BLaER1 treated with 17β-estradiol and CSF1 and Interleukin-3, amounts not matched to agents 10 nM and 100 nM (cell line): ENCODE measurements at regions not wholly inside any gene's neighbourhood (a gene's known extent, or its start where the extent isn't known, plus 50 kb on each side); places are given as distances from the start of the nearest gene placed in this dataset.

ENCODE experiments used
- H3K27ac ChIP-seq, 11 experiments: shearing (Covaris generic); formaldehyde crosslinking; 2 replicates each; pipeline ENCODE4 v1.8.1; 2022
- H3K27me3 ChIP-seq, 11 experiments: shearing (Covaris generic); formaldehyde crosslinking; 2 replicates each; pipeline ENCODE4 v1.8.1; 2022
- H3K36me3 ChIP-seq, 11 experiments: shearing (Covaris generic); formaldehyde crosslinking; 2 replicates each; pipeline ENCODE4 v1.8.1; 2022
- H3K4me1 ChIP-seq, 10 experiments: shearing (Covaris generic); formaldehyde crosslinking; 2 replicates each; pipeline ENCODE4 v1.8.1; 2022
- H3K4me2 ChIP-seq, 11 experiments: shearing (Covaris generic); formaldehyde crosslinking; 2 replicates each; pipeline ENCODE4 v1.8.1; 2022
- H3K4me3 ChIP-seq, 10 experiments: shearing (Covaris generic); formaldehyde crosslinking; 2 replicates each; pipeline ENCODE4 v1.8.1; 2022
- H3K9ac ChIP-seq, 11 experiments: shearing (Covaris generic); formaldehyde crosslinking; 2 replicates each; pipeline ENCODE4 v1.8.1; 2022
- H3K9me3 ChIP-seq, 11 experiments: shearing (Covaris generic); formaldehyde crosslinking; replicated peaks in 1 of 11; 2 replicates each; pipeline ENCODE4 v1.8.1; 2022
- H4K20me1 ChIP-seq, 11 experiments: shearing (Covaris generic); formaldehyde crosslinking; 2 replicates each; pipeline ENCODE4 v1.8.1; 2022
- Cebpa-rat ChIP-seq, 11 experiments: shearing (Covaris generic); IDR thresholded peaks; 2 replicates each; pipeline ENCODE4 v1.8.1; 2022

- Histone ChIP-seq H3K4me2 (no peak overlapping the region), H4K20me1 (no peaks in the 10 kb centered on the region), H3K9ac (no peak overlapping the region), H3K4me3 (no peak overlapping the region), H3K4me1 (peaks cover 4 to 17% (median 15%) of the 10 kb centered on the region in 10 experiments), H3K27ac (no peak overlapping the region), H3K36me3 (no peaks in the 10 kb centered on the region), H3K27me3 (no peaks in the 10 kb centered on the region), H3K9me3 (no peaks in the 10 kb centered on the region)
- no peak for TF ChIP-seq Cebpa-rat (IDR thresholded peaks at IDR 0.05)
Measured at GRCh38 chr1:29880556-29880955, 644.2 kb downstream of the PTPRU start.

GRCh38 chr1:29879217-29879616 lies 642.9 kb downstream of the PTPRU start:
- Histone ChIP-seq H3K4me3 (no peak overlapping the region), H3K9me3 (no peaks in the 10 kb centered on the region; a peak in 1 of 22 replicates), H3K4me2 (no peak overlapping the region), H3K27ac (no peak overlapping the region), H4K20me1 (no peaks in the 10 kb centered on the region), H3K4me1 (peaks cover 16 to 31% (median 27%) of the 10 kb centered on the region in 10 experiments), H3K36me3 (no peaks in the 10 kb centered on the region), H3K9ac (no peak overlapping the region), H3K27me3 (no peaks in the 10 kb centered on the region)
- no peak for TF ChIP-seq Cebpa-rat (IDR thresholded peaks at IDR 0.05)

DNA sequence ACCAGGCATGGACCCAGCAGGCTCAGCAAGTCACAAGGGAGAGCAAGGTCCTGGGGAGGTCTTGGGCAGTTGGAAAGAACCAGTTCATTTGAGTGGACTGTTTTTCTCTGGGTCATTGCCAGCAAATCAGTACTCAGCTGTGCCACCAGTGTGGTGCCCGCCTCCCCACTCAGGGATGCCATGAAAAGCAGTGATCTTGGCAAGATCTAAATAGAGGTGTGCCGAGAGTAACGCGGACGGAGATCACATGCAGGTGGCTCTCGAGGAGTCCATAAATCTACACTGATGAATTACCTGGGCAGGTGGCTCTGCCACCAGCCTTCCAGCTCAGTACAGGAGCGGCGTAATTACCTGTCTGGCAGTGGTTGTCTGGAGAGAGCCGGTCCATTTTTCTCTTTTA lies 642.2 kb downstream of the PTPRU start:
- Histone ChIP-seq H3K4me2 (no peak overlapping the region), H3K4me3 (no peak overlapping the region), H3K27me3 (no peaks in the 10 kb centered on the region), H3K9ac (no peak overlapping the region), H4K20me1 (no peaks in the 10 kb centered on the region), H3K27ac (no peak overlapping the region), H3K9me3 (no peaks in the 10 kb centered on the region; a peak in 1 of 22 replicates), H3K4me1 (peaks cover 16 to 35% (median 27%) of the 10 kb centered on the region in 10 experiments), H3K36me3 (no peaks in the 10 kb centered on the region)
- no peak for TF ChIP-seq Cebpa-rat (IDR thresholded peaks at IDR 0.05)

GRCh38 chr1:29876902-29877301 lies 640.6 kb downstream of the PTPRU start:
- no peaks in the 10 kb centered on the region for H4K20me1 ChIP-seq
- no peak overlapping the region for H3K4me3 ChIP-seq
- TF ChIP-seq Cebpa-rat (IDR thresholded peaks at IDR 0.05), result no peak
- no peak overlapping the region for H3K9ac ChIP-seq
- no peaks in the 10 kb centered on the region for H3K27me3 ChIP-seq
- H3K4me2 ChIP-seq, result peak overlapping the region in 5 of 11 experiments; percentile 13 to 60 (median 57); a peak in 5 of 22 replicates
- no peaks in the 10 kb centered on the region for H3K36me3 ChIP-seq
- peak overlapping the region in 1 of 11 experiments; percentile 55; a peak in 1 of 22 replicates for H3K27ac ChIP-seq
- no peaks in the 10 kb centered on the region; a peak in 1 of 22 replicates for H3K9me3 ChIP-seq
- H3K4me1 ChIP-seq, result peaks cover 16 to 35% (median 27%) of the 10 kb centered on the region in 10 experiments

GRCh38 chr1:29876441-29876840 lies 640.1 kb downstream of the PTPRU start:
- peaks cover 0 to under 1% (median 0%) of the 10 kb centered on the region in 11 experiments; a peak in 2 of 22 replicates for H3K9me3 ChIP-seq
- no peaks in the 10 kb centered on the region for H3K27me3 ChIP-seq
- H3K27ac ChIP-seq, result peak overlapping the region in 6 of 11 experiments; percentile 22 to 55 (median 40); a peak in 5 of 22 replicates
- no peak overlapping the region for H3K4me3 ChIP-seq
- no peaks in the 10 kb centered on the region for H4K20me1 ChIP-seq
- H3K4me2 ChIP-seq, result peak overlapping the region in 9 of 11 experiments; percentile 13 to 72 (median 57); a peak in 10 of 22 replicates
- TF ChIP-seq Cebpa-rat (IDR thresholded peaks at IDR 0.05), result no peak
- peaks cover 16 to 35% (median 27%) of the 10 kb centered on the region in 10 experiments for H3K4me1 ChIP-seq
- H3K36me3 ChIP-seq, result no peaks in the 10 kb centered on the region
- no peak overlapping the region for H3K9ac ChIP-seq

GRCh38 chr1:29875557-29876028 lies 639.3 kb downstream of the PTPRU start:
- Histone ChIP-seq H3K27me3 (no peaks in the 10 kb centered on the region), H3K9me3 (peaks cover 0 to 8% (median 0%) of the 10 kb centered on the region in 11 experiments; a peak in 7 of 22 replicates), H3K9ac (no peak overlapping the region), H3K4me3 (no peak overlapping the region), H3K36me3 (no peaks in the 10 kb centered on the region), H3K27ac (peak overlapping the region in 8 of 11 experiments; percentile 23 to 55 (median 44); a peak in 13 of 22 replicates), H3K4me1 (peaks cover 16 to 35% (median 27%) of the 10 kb centered on the region in 10 experiments), H4K20me1 (no peaks in the 10 kb centered on the region), H3K4me2 (peak overlapping the region; percentile 25 to 72 (median 59); a peak in 21 of 22 replicates)
- TF ChIP-seq Cebpa-rat (IDR thresholded peaks at IDR 0.05), result no peak

DNA sequence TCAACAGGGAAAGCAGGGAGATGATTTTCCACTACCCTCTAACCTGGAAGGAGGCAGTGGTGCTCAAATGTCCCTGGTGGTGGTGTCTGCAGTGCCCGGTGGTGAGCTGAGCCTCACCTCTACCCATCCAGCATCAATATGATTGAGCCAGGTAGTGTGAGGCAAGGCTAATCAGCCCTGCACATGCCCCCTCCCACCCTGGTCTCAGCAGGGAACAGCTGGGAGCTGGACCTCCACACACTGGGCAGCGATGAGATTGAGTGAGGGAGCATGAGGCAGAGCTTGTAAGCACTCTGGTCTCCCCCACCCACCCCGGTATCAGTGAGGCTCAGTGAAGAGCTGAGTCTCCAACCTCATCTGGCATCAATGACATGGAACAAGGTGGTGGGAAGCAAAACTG lies 634.3 kb downstream of the PTPRU start:
- Histone ChIP-seq H3K4me1 (peaks cover 10 to 18% (median 14%) of the 10 kb centered on the region in 10 experiments), H3K27ac (no peak overlapping the region), H3K4me3 (no peak overlapping the region), H3K9me3 (peaks cover 0 to 22% (median 8%) of the 10 kb centered on the region in 11 experiments; a peak in 12 of 22 replicates), H3K27me3 (no peaks in the 10 kb centered on the region), H4K20me1 (no peaks in the 10 kb centered on the region), H3K9ac (no peak overlapping the region), H3K4me2 (no peak overlapping the region), H3K36me3 (no peaks in the 10 kb centered on the region)
- no peak for TF ChIP-seq Cebpa-rat (IDR thresholded peaks at IDR 0.05)

GRCh38 chr1:29869802-29870201 lies 633.5 kb downstream of the PTPRU start:
- H3K4me3 ChIP-seq, result no peak overlapping the region
- H3K27me3 ChIP-seq, result no peaks in the 10 kb centered on the region
- TF ChIP-seq Cebpa-rat (IDR thresholded peaks at IDR 0.05), result no peak
- no peak overlapping the region for H3K4me2 ChIP-seq
- H3K9ac ChIP-seq, result no peak overlapping the region
- no peak overlapping the region for H3K27ac ChIP-seq
- peaks cover 0 to 22% (median 8%) of the 10 kb centered on the region in 11 experiments; a peak in 12 of 22 replicates for H3K9me3 ChIP-seq
- H3K36me3 ChIP-seq, result no peaks in the 10 kb centered on the region
- no peaks in the 10 kb centered on the region for H4K20me1 ChIP-seq
- H3K4me1 ChIP-seq, result peaks cover 2 to 10% (median 6%) of the 10 kb centered on the region in 10 experiments

DNA sequence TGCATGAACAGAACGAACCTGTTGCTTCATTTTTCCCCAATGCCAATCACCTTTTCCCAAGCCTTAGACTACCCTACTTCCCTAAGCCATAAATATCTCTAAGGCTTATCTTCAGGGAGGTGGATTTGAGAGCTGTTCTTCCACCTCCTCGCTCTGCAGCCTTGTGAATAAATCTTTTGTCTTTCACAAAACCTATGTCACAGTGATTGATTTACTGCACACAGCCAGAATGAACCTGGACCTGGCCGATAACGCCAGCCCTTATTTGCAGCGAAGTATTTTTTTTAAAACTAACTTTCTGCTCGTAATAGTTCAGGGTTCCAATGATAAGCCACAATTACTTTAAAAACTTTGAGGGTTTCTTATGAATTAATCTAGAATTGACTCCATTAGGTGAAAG lies 632.6 kb downstream of the PTPRU start:
- H3K27ac ChIP-seq, result no peak overlapping the region
- H3K4me2 ChIP-seq, result no peak overlapping the region
- no peak overlapping the region for H3K9ac ChIP-seq
- no peaks in the 10 kb centered on the region for H4K20me1 ChIP-seq
- H3K9me3 ChIP-seq, result peaks cover 0 to 27% (median 11%) of the 10 kb centered on the region in 11 experiments; a peak in 12 of 22 replicates
- no peaks in the 10 kb centered on the region for H3K36me3 ChIP-seq
- H3K27me3 ChIP-seq, result no peaks in the 10 kb centered on the region
- no peak for TF ChIP-seq Cebpa-rat (IDR thresholded peaks at IDR 0.05)
- peaks cover 0 to 2% (median 0%) of the 10 kb centered on the region in 10 experiments; a peak in 1 of 20 replicates for H3K4me1 ChIP-seq
- H3K4me3 ChIP-seq, result no peak overlapping the region

DNA sequence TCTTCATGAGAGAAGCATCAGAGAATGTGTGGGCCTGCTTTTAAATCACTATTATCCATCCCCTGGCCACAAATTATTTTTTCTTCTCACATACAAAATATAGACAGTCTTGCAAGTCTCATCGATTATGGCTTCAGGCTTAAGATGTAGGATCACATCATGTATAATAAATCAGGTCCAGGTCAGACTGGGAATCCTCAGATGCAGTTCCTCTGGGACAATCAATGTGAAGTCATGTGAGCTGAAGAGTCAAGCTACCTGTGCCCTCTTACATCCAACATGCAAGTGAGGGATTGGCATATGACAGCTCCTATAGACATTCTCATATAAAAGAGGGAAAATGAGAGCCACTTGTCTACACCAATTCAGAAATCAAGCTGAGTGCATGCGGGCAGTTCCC lies 631.8 kb downstream of the PTPRU start:
- H3K9ac ChIP-seq, result no peak overlapping the region
- no peak for TF ChIP-seq Cebpa-rat (IDR thresholded peaks at IDR 0.05)

More for the DNA sequence above, 631.8 kb downstream of the PTPRU start:
- Histone ChIP-seq H3K4me1 (no peaks in the 10 kb centered on the region), H3K27me3 (no peaks in the 10 kb centered on the region), H3K36me3 (no peaks in the 10 kb centered on the region), H3K9me3 (peaks cover 0 to 27% (median 11%) of the 10 kb centered on the region in 11 experiments; a peak in 12 of 22 replicates), H3K27ac (no peak overlapping the region), H4K20me1 (no peaks in the 10 kb centered on the region), H3K4me3 (no peak overlapping the region), H3K4me2 (no peak overlapping the region)
